SK-N-SH (cell line): ENCODE measurements at regions not wholly inside any gene's neighbourhood (a gene's known extent, or its start where the extent isn't known, plus 50 kb on each side); places are given as distances from the start of the nearest gene placed in this dataset.

Experiments
- CTCF ChIA-PET: fragments of 300-600, 350-600 bp; formaldehyde crosslinking; extraction: SDS; loops from one replicate; lab custom pipeline; 2021; lab: Yijun Ruan, JAX
- POLR2A ChIA-PET: fragments of 350-600 bp; sonication (Branson Sonifier 250); formaldehyde crosslinking; extraction: SDS; loops from one replicate; lab custom pipeline; 2020; ENCODE audit warnings: antibody characterized with exemption, inconsistent platforms; lab: Yijun Ruan, JAX
- DNase-seq: peaks from one replicate; pipeline ENCODE4 v3.0.0; 2012
- H2AFZ ChIP-seq: fragments of 200-600 bp; sonication (generic); 2 replicates; pipeline ENCODE4 v1.8.1; 2016; ENCODE audit warnings: antibody characterized with exemption, mild to moderate bottlenecking, low read depth
- H3F3A ChIP-seq: fragments of 200-600 bp; sonication (generic); replicated peaks from 2 replicates; pipeline ENCODE3; 2016; ENCODE audit warnings: antibody characterized with exemption, mild to moderate bottlenecking; ENCODE audit not compliant: insufficient read depth
- H3K27ac ChIP-seq, 2 experiments: fragments of 200-500 bp in 1 of 2; fragments of 200-600 bp in 1 of 2; sonication (Bioruptor generic) in 1 of 2; sonication (generic), shearing (Covaris generic) in 1 of 2; 2 replicates each; pipeline versions ENCODE4 v1.5.1 to v1.6.1; 2014 to 2016; ENCODE audit warnings: low read depth in 2 of 2, inconsistent platforms in 1 of 2, low read length in 1 of 2, mild to moderate bottlenecking in 1 of 2, mixed read lengths in 1 of 2
- H3K27me3 ChIP-seq: fragments of 200-600 bp; sonication (generic), shearing (Covaris generic); 2 replicates; pipeline ENCODE4 v1.6.1; 2016; ENCODE audit warnings: mixed run types; ENCODE audit not compliant: insufficient read depth
- H3K36me3 ChIP-seq, 2 experiments: fragments of 200-500 bp in 1 of 2; fragments of 200-600 bp in 1 of 2; sonication (Bioruptor generic) in 1 of 2; sonication (generic) in 1 of 2; replicated peaks in 1 of 2; 2 replicates each; pipeline versions ENCODE3 to v1.5.1; 2014 to 2016; ENCODE audit warnings: low read length in 1 of 2, mild to moderate bottlenecking in 1 of 2; ENCODE audit not compliant: insufficient read depth in 2 of 2, control insufficient read depth in 1 of 2
- H3K4me1 ChIP-seq, 2 experiments: fragments of 200-500 bp in 1 of 2; fragments of 200-600 bp in 1 of 2; sonication (Bioruptor generic) in 1 of 2; sonication (generic), shearing (Covaris generic) in 1 of 2; 2 replicates each; pipeline versions ENCODE4 v1.5.1 to v1.6.1; 2014 to 2016; ENCODE audit warnings: low read depth in 1 of 2, low read length in 1 of 2, mixed run types in 1 of 2; ENCODE audit not compliant: insufficient read depth in 2 of 2, control insufficient read depth in 1 of 2
- H3K4me2 ChIP-seq: fragments of 200-600 bp; sonication (generic), shearing (Covaris generic); 2 replicates; pipeline ENCODE4 v1.6.1; 2017; ENCODE audit warnings: mixed run types
- H3K4me3 ChIP-seq, 2 experiments: fragments of 200-500 bp in 1 of 2; fragments of 200-600 bp in 1 of 2; sonication (Bioruptor generic) in 1 of 2; sonication (generic), shearing (Covaris generic) in 1 of 2; 2 replicates each; pipeline versions ENCODE4 v1.5.1 to v1.8.1; 2014 to 2016; ENCODE audit warnings: low read depth in 2 of 2, inconsistent platforms in 1 of 2, low read length in 1 of 2, mild to moderate bottlenecking in 1 of 2, mixed read lengths in 1 of 2, moderate library complexity in 1 of 2
- H3K79me2 ChIP-seq: fragments of 200-600 bp; sonication (generic); 2 replicates; pipeline ENCODE4 v1.8.1; 2017; ENCODE audit warnings: mild to moderate bottlenecking; ENCODE audit not compliant: insufficient read depth
- H3K9ac ChIP-seq: fragments of 200-600 bp; sonication (generic); 2 replicates; pipeline ENCODE4 v1.6.1; 2017; ENCODE audit warnings: mixed run types
- H3K9me2 ChIP-seq: fragments of 200-600 bp; sonication (generic); 2 replicates; pipeline ENCODE4 v1.6.1; 2017; ENCODE audit warnings: mixed run types
- H3K9me3 ChIP-seq: fragments of 200-600 bp; sonication (generic); 2 replicates; pipeline ENCODE4 v1.6.1; 2017; ENCODE audit warnings: mixed run types, mild to moderate bottlenecking, moderate library complexity
- H4K20me1 ChIP-seq: fragments of 200-600 bp; sonication (generic); 2 replicates; pipeline ENCODE4 v1.6.1; 2017; ENCODE audit warnings: mild to moderate bottlenecking, mixed run types; ENCODE audit not compliant: insufficient read depth
- CHD2 ChIP-seq: fragments of 150-350 bp; IDR thresholded peaks from 2 replicates; pipeline ENCODE4 v1.6.1; 2018; ENCODE audit warnings: low read length; ENCODE audit not compliant: partially characterized antibody
- EP300 ChIP-seq, 2 experiments: IDR thresholded peaks; 2 replicates each; pipeline versions ENCODE4 v1.4.0 to v1.6.1; 2012; ENCODE audit warnings: borderline replicate concordance in 1 of 2, low read depth in 1 of 2, low read length in 1 of 2
- EZH2phosphoT487 ChIP-seq: fragments of 200-600 bp; sonication (generic); IDR thresholded peaks from 2 replicates; pipeline ENCODE4 v1.6.1; 2017; ENCODE audit warnings: low read depth, mixed run types, mild to moderate bottlenecking, antibody characterized with exemption, moderate library complexity, borderline replicate concordance
- FOSL2 ChIP-seq: IDR thresholded peaks from 2 replicates; pipeline ENCODE4 v1.4.0; 2012; ENCODE audit warnings: low read depth, mild to moderate bottlenecking, moderate library complexity, borderline replicate concordance
- FOXM1 ChIP-seq: IDR thresholded peaks from 2 replicates; pipeline ENCODE4 v1.4.0; 2012; ENCODE audit warnings: low read depth, mild to moderate bottlenecking
- JUND ChIP-seq: IDR thresholded peaks from 2 replicates; pipeline ENCODE4 v1.4.0; 2012
- MEF2A ChIP-seq: IDR thresholded peaks from 2 replicates; pipeline ENCODE4 v1.4.0; 2012; ENCODE audit warnings: low read depth, borderline replicate concordance
- NFIC ChIP-seq: IDR thresholded peaks from 2 replicates; pipeline ENCODE4 v1.4.0; 2012; ENCODE audit warnings: borderline replicate concordance
- NRF1 ChIP-seq: IDR thresholded peaks from 2 replicates; pipeline ENCODE4 v1.6.1; 2012; ENCODE audit warnings: low read depth, mild to moderate bottlenecking, low read length
- PBX3 ChIP-seq: IDR thresholded peaks from 2 replicates; pipeline ENCODE4; 2012
- POLR2AphosphoS5 ChIP-seq: IDR thresholded peaks from 2 replicates; pipeline ENCODE4 v1.6.1; 2012; ENCODE audit warnings: low read depth, low read length
- RCOR1 ChIP-seq: fragments of 150-350 bp; IDR thresholded peaks from 2 replicates; pipeline ENCODE4 v1.6.1; 2017; ENCODE audit warnings: antibody characterized with exemption, low read length
- TAF1 ChIP-seq: IDR thresholded peaks from 2 replicates; pipeline ENCODE4 v1.6.1; 2012; ENCODE audit warnings: low read depth, mild to moderate bottlenecking, low read length, moderate library complexity, borderline replicate concordance
- TCF12 ChIP-seq: IDR thresholded peaks from 2 replicates; pipeline ENCODE4 v1.4.0; 2012
- WGBS: methylation state at CpG from one replicate; pipeline ENCODE4 v1.1.6; 2017; ENCODE audit warnings: low lambda C conversion rate; 5-methylcytosine and 5-hydroxymethylcytosine counted together
- TF ChIP-seq, protein P1 (sequence below): IDR thresholded peaks from 2 replicates; pipeline ENCODE4 v1.4.0; 2012; ENCODE audit warnings: low read depth, borderline replicate concordance
- TF ChIP-seq, protein P2 (sequence below): IDR thresholded peaks from 2 replicates; pipeline ENCODE4 v1.6.1; 2012; ENCODE audit warnings: mild to moderate bottlenecking, low read depth, low read length, moderate library complexity
- TF ChIP-seq, protein P3 (sequence below): fragments of 150-350 bp; IDR thresholded peaks from 2 replicates; pipeline ENCODE4 v1.6.1; 2016; ENCODE audit warnings: mild to moderate bottlenecking, low read depth, low read length
- TF ChIP-seq, protein P4 (sequence below): IDR thresholded peaks from 2 replicates; pipeline ENCODE4 v1.4.0; 2012; ENCODE audit warnings: low read depth, borderline replicate concordance
- TF ChIP-seq, protein P5 (sequence below): IDR thresholded peaks from 2 replicates; pipeline ENCODE4 v1.4.0; 2012; ENCODE audit warnings: low read depth

DNA sequence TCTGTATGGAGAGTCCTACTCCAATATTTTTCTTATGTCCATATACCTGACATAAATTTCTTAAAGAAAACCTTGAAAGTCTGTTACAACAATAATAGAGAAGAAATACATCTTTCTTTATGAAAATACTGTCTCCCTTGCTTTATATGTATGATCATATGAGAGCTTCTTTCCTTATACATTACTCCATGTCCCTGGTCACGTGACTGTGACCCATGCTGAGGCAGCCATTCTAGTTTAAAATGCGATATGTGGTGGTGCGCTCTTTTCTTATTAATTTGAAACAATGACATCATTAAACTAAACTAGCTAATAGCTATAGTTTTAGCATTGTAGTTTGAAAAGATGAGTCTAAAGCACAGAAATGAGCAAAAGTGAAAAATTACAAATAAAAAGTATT lies 1120.3 kb upstream of the PRR20A start (continued):
- TF ChIP-seq, protein P1, sequence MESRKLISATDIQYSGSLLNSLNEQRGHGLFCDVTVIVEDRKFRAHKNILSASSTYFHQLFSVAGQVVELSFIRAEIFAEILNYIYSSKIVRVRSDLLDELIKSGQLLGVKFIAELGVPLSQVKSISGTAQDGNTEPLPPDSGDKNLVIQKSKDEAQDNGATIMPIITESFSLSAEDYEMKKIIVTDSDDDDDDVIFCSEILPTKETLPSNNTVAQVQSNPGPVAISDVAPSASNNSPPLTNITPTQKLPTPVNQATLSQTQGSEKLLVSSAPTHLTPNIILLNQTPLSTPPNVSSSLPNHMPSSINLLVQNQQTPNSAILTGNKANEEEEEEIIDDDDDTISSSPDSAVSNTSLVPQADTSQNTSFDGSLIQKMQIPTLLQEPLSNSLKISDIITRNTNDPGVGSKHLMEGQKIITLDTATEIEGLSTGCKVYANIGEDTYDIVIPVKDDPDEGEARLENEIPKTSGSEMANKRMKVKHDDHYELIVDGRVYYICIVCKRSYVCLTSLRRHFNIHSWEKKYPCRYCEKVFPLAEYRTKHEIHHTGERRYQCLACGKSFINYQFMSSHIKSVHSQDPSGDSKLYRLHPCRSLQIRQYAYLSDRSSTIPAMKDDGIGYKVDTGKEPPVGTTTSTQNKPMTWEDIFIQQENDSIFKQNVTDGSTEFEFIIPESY: no peak

GRCh38 chr13:56039992-56040391 lies 1100.7 kb upstream of the PRR20A start:
- Histone ChIP-seq H3K4me1 (no peaks in the 10 kb centered on the region), H4K20me1 (no peaks in the 10 kb centered on the region), H3K4me2 (no peak overlapping the region), H3K79me2 (no peaks in the 10 kb centered on the region), H3K27me3 (no peaks in the 10 kb centered on the region), H3F3A (no peaks in the 10 kb centered on the region), H3K4me3 (no peak overlapping the region), H3K9ac (no peak overlapping the region), H2AFZ (no peak overlapping the region), H3K27ac (no peak overlapping the region), H3K36me3 (no peaks in the 10 kb centered on the region), H3K9me2 (no peaks in the 10 kb centered on the region), H3K9me3 (no peaks in the 10 kb centered on the region)
- POLR2A ChIA-PET: no interaction called here
- CTCF ChIA-PET: no interaction called here
- TF ChIP-seq MEF2A: no peak
- 30% methylated on average over 5 of the region's 8 CpGs for WGBS
- DNase-seq: no peak

- no peak for DNase-seq
- POLR2A ChIA-PET: no interaction called here
- no peaks in the 10 kb centered on the region; the same call in 1 of the 2 replicates for H3K9me3 ChIP-seq
- CTCF ChIA-PET: interaction anchor here (0.7 kb wide), 1 partner anchor 8 kb away, joined by 3 read pairs; no protein-coding TSS in a partner anchor
- WGBS: 20% methylated on average over 1 of the region's 1 CpG
- H3F3A ChIP-seq: no peaks in the 10 kb centered on the region
- H3K79me2 ChIP-seq: no peaks in the 10 kb centered on the region
- no peak overlapping the region for H2AFZ ChIP-seq
- H3K4me1 ChIP-seq: no peaks in the 10 kb centered on the region
- no peaks in the 10 kb centered on the region for H3K27me3 ChIP-seq
- H4K20me1 ChIP-seq: no peaks in the 10 kb centered on the region
- no peak overlapping the region for H3K9ac ChIP-seq
- H3K4me2 ChIP-seq: no peak overlapping the region
- H3K9me2 ChIP-seq: no peaks in the 10 kb centered on the region
- no peak overlapping the region for H3K4me3 ChIP-seq
- no peaks in the 10 kb centered on the region for H3K36me3 ChIP-seq
- H3K27ac ChIP-seq: no peak overlapping the region
- TF ChIP-seq EP300 (IDR thresholded peaks at IDR 0.05; ENCODE audit: borderline replicate concordance in 1 of 2, low read depth in 1 of 2, low read length in 1 of 2): no peak
- TF ChIP-seq NRF1: no peak
- TF ChIP-seq EZH2phosphoT487: no peak
- TF ChIP-seq, protein P2, sequence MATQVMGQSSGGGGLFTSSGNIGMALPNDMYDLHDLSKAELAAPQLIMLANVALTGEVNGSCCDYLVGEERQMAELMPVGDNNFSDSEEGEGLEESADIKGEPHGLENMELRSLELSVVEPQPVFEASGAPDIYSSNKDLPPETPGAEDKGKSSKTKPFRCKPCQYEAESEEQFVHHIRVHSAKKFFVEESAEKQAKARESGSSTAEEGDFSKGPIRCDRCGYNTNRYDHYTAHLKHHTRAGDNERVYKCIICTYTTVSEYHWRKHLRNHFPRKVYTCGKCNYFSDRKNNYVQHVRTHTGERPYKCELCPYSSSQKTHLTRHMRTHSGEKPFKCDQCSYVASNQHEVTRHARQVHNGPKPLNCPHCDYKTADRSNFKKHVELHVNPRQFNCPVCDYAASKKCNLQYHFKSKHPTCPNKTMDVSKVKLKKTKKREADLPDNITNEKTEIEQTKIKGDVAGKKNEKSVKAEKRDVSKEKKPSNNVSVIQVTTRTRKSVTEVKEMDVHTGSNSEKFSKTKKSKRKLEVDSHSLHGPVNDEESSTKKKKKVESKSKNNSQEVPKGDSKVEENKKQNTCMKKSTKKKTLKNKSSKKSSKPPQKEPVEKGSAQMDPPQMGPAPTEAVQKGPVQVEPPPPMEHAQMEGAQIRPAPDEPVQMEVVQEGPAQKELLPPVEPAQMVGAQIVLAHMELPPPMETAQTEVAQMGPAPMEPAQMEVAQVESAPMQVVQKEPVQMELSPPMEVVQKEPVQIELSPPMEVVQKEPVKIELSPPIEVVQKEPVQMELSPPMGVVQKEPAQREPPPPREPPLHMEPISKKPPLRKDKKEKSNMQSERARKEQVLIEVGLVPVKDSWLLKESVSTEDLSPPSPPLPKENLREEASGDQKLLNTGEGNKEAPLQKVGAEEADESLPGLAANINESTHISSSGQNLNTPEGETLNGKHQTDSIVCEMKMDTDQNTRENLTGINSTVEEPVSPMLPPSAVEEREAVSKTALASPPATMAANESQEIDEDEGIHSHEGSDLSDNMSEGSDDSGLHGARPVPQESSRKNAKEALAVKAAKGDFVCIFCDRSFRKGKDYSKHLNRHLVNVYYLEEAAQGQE: no peak
- TF ChIP-seq, protein P3, sequence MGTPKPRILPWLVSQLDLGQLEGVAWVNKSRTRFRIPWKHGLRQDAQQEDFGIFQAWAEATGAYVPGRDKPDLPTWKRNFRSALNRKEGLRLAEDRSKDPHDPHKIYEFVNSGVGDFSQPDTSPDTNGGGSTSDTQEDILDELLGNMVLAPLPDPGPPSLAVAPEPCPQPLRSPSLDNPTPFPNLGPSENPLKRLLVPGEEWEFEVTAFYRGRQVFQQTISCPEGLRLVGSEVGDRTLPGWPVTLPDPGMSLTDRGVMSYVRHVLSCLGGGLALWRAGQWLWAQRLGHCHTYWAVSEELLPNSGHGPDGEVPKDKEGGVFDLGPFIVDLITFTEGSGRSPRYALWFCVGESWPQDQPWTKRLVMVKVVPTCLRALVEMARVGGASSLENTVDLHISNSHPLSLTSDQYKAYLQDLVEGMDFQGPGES: no peak
- no peak for TF ChIP-seq NFIC
- TF ChIP-seq JUND: no peak
- no peak for TF ChIP-seq TAF1
- TF ChIP-seq POLR2AphosphoS5: no peak
- TF ChIP-seq, protein P4, sequence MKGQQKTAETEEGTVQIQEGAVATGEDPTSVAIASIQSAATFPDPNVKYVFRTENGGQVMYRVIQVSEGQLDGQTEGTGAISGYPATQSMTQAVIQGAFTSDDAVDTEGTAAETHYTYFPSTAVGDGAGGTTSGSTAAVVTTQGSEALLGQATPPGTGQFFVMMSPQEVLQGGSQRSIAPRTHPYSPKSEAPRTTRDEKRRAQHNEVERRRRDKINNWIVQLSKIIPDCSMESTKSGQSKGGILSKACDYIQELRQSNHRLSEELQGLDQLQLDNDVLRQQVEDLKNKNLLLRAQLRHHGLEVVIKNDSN: no peak
- TF ChIP-seq TCF12: no peak
- no peak for TF ChIP-seq FOXM1
- TF ChIP-seq FOSL2: no peak
- no peak for TF ChIP-seq PBX3
- TF ChIP-seq, protein P5, sequence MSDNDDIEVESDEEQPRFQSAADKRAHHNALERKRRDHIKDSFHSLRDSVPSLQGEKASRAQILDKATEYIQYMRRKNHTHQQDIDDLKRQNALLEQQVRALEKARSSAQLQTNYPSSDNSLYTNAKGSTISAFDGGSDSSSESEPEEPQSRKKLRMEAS: no peak
- TF ChIP-seq CHD2: no peak
- no peak for TF ChIP-seq RCOR1
These were observed 1074.4 kb upstream of the PRR20A start for GRCh38 chr13:56066321-56066720.
